IMR-90 (cell line): ENCODE measurements at regions not wholly inside any gene's neighbourhood (a gene's known extent, or its start where the extent isn't known, plus 50 kb on each side); places are given as distances from the start of the nearest gene placed in this dataset.
A peak's percentile ranks its signal among the peaks of the same experiment; 100 is the strongest.

ENCODE experiments used
- ATAC-seq: fragments of 200-7000 bp; cut with Tn5 transposase; 2 replicates; pipeline ENCODE4 v1.9.1; 2020; ENCODE audit warnings: low read depth, mild to moderate bottlenecking, moderate library complexity
- BruUV-seq: library from RNA; stranded (reverse); fragments of 400-500 nt; replicated peaks from 2 replicates; lab custom pipeline; 2021; lab: Mats Ljungman, UMichigan
- CTCF ChIA-PET: fragments of 300-600 bp; formaldehyde crosslinking; extraction: SDS; loops from one replicate; lab custom pipeline; 2021; ENCODE audit warnings: antibody characterized with exemption; lab: Yijun Ruan, JAX
- POLR2A ChIA-PET: fragments of 300-600 bp; sonication (Branson Sonifier 250); formaldehyde crosslinking; loops from one replicate; lab custom pipeline; 2022; ENCODE audit warnings: antibody characterized with exemption; ENCODE audit not compliant: unreplicated experiment; lab: Charles Lee
- DNase-seq: peaks from one replicate; pipeline ENCODE4 v3.0.0; 2013
- H2AFZ ChIP-seq: replicated peaks from 2 replicates; pipeline ENCODE3; 2013; ENCODE audit warnings: low read length, mild to moderate bottlenecking; ENCODE audit not compliant: poor library complexity
- H2AK5ac ChIP-seq: 2 replicates; pipeline ENCODE4 v1.6.1; 2013; ENCODE audit warnings: low read depth, low read length, inconsistent platforms
- H2AK9ac ChIP-seq: replicated peaks from 2 replicates; pipeline ENCODE3; 2013; ENCODE audit warnings: mild to moderate bottlenecking, low read depth, low read length, moderate library complexity; ENCODE audit not compliant: poor library complexity
- H2BK120ac ChIP-seq: 2 replicates; pipeline ENCODE4 v1.6.1; 2013; ENCODE audit warnings: low read depth, low read length, inconsistent platforms
- H2BK15ac ChIP-seq: 3 replicates; pipeline ENCODE4 v1.6.1; 2013; ENCODE audit warnings: low read depth, low read length, inconsistent platforms
- H2BK20ac ChIP-seq: 2 replicates; pipeline ENCODE4 v1.6.1; 2013; ENCODE audit warnings: low read depth, mild to moderate bottlenecking, inconsistent platforms, low read length, moderate library complexity
- H2BK5ac ChIP-seq: 2 replicates; pipeline ENCODE4 v1.6.1; 2013; ENCODE audit warnings: mild to moderate bottlenecking, low read depth, low read length, inconsistent platforms; ENCODE audit not compliant: poor library complexity, severe bottlenecking
- H3K14ac ChIP-seq: replicated peaks from 2 replicates; pipeline ENCODE4 v1.6.1; 2013; ENCODE audit warnings: low read depth, low read length, inconsistent platforms
- H3K18ac ChIP-seq: 2 replicates; pipeline ENCODE4 v1.6.1; 2013; ENCODE audit warnings: low read depth, low read length, control low read depth
- H3K23ac ChIP-seq: 2 replicates; pipeline ENCODE4 v1.6.1; 2013; ENCODE audit warnings: low read depth, low read length, inconsistent platforms
- H3K27ac ChIP-seq: 2 replicates; pipeline ENCODE4 v1.5.1; 2013; ENCODE audit warnings: mild to moderate bottlenecking, control low read depth, low read length; ENCODE audit not compliant: insufficient read depth
- H3K27me3 ChIP-seq: 2 replicates; pipeline ENCODE4 v1.6.1; 2013; ENCODE audit warnings: low read length; ENCODE audit not compliant: control insufficient read depth, insufficient read depth
- H3K36me3 ChIP-seq: 2 replicates; pipeline ENCODE4 v1.6.1; 2013; ENCODE audit warnings: low read length, mixed read lengths; ENCODE audit not compliant: control insufficient read depth, insufficient read depth
- H3K4ac ChIP-seq: 2 replicates; pipeline ENCODE4 v1.6.1; 2013; ENCODE audit warnings: low read depth, low read length, inconsistent platforms
- H3K4me1 ChIP-seq: 2 replicates; pipeline ENCODE4 v1.6.1; 2013; ENCODE audit warnings: low read length, mixed read lengths; ENCODE audit not compliant: control insufficient read depth, insufficient read depth
- H3K4me2 ChIP-seq: 2 replicates; pipeline ENCODE4 v1.6.1; 2013; ENCODE audit warnings: low read depth, mild to moderate bottlenecking, control low read depth, low read length, moderate library complexity
- H3K4me3 ChIP-seq: 2 replicates; pipeline ENCODE4 v1.5.1; 2013; ENCODE audit warnings: low read depth, mild to moderate bottlenecking, control low read depth, low read length, moderate library complexity; ENCODE audit not compliant: insufficient read depth
- H3K56ac ChIP-seq: 2 replicates; pipeline ENCODE4 v1.6.1; 2013; ENCODE audit warnings: low read length, inconsistent platforms; ENCODE audit not compliant: insufficient read depth; ENCODE audit errors: extremely low read depth
- H3K79me1 ChIP-seq, 2 experiments: 2 replicates each; pipeline ENCODE4 v1.6.1; 2013; ENCODE audit warnings: low read length in 2 of 2, inconsistent platforms in 1 of 2, low read depth in 1 of 2
- H3K9ac ChIP-seq: 2 replicates; pipeline ENCODE4 v1.6.1; 2013; ENCODE audit warnings: low read depth, low read length, control low read depth
- H3K9me1 ChIP-seq: 2 replicates; pipeline ENCODE4 v1.6.1; 2013; ENCODE audit warnings: low read length, inconsistent platforms; ENCODE audit not compliant: insufficient read depth
- H3K9me3 ChIP-seq: 2 replicates; pipeline ENCODE4 v1.6.1; 2013; ENCODE audit warnings: low read length; ENCODE audit not compliant: control insufficient read depth, insufficient read depth
- H4K20me1 ChIP-seq: 2 replicates; pipeline ENCODE4 v1.6.1; 2013; ENCODE audit warnings: low read length, inconsistent platforms; ENCODE audit not compliant: insufficient read depth
- H4K5ac ChIP-seq: 2 replicates; pipeline ENCODE4 v1.6.1; 2013; ENCODE audit warnings: mild to moderate bottlenecking, low read depth, low read length, control low read depth
- H4K8ac ChIP-seq, 2 experiments: 2 replicates each; pipeline ENCODE4 v1.6.1; 2013; ENCODE audit warnings: low read depth in 2 of 2, low read length in 2 of 2, control low read depth in 1 of 2, inconsistent platforms in 1 of 2
- H4K91ac ChIP-seq: 2 replicates; pipeline ENCODE4 v1.6.1; 2013; ENCODE audit warnings: low read depth, low read length, inconsistent platforms; ENCODE audit not compliant: insufficient read depth
- BHLHE40 ChIP-seq: fragments of 150-350 bp; IDR thresholded peaks from 2 replicates; pipeline ENCODE4 v1.6.1; 2016; ENCODE audit warnings: mild to moderate bottlenecking, low read depth, low read length
- CHD1 ChIP-seq: IDR thresholded peaks from 2 replicates; pipeline ENCODE4 v1.6.1; 2012; ENCODE audit warnings: low read depth, low read length, improper control_type of control experiment
- CTCF ChIP-seq: conservative IDR thresholded peaks from 2 replicates; pipeline ENCODE4 v1.5.1; 2012; ENCODE audit warnings: mild to moderate bottlenecking, low read depth, low read length, improper control_type of control experiment
- ELK1 ChIP-seq: fragments of 150-350 bp; IDR thresholded peaks from 2 replicates; pipeline ENCODE4 v1.6.1; 2016; ENCODE audit warnings: low read depth, mild to moderate bottlenecking, low read length, moderate library complexity, borderline replicate concordance
- FOS ChIP-seq: fragments of 150-350 bp; IDR thresholded peaks from 2 replicates; pipeline ENCODE4 v1.6.1; 2016; ENCODE audit warnings: low read depth, low read length
- MAFK ChIP-seq: IDR thresholded peaks from 2 replicates; pipeline ENCODE4 v1.6.1; 2012; ENCODE audit warnings: low read depth, low read length, improper control_type of control experiment
- MAZ ChIP-seq: IDR thresholded peaks from 2 replicates; pipeline ENCODE4 v1.6.1; 2012; ENCODE audit warnings: low read depth, mild to moderate bottlenecking, low read length, improper control_type of control experiment, moderate library complexity, borderline replicate concordance
- MXI1 ChIP-seq: IDR thresholded peaks from 2 replicates; pipeline ENCODE4 v1.6.1; 2012; ENCODE audit warnings: low read depth, mild to moderate bottlenecking, low read length, moderate library complexity, borderline replicate concordance
- NFE2L2 ChIP-seq: fragments of 150-350 bp; IDR thresholded peaks from 2 replicates; pipeline ENCODE4 v1.6.1; 2016; ENCODE audit warnings: low read depth, mild to moderate bottlenecking, low read length
- POLR2A ChIP-seq: IDR thresholded peaks from 2 replicates; pipeline ENCODE4 v1.6.1; 2012; ENCODE audit warnings: mild to moderate bottlenecking, low read depth, low read length
- RAD21 ChIP-seq: IDR thresholded peaks from 2 replicates; pipeline ENCODE4 v1.6.1; 2012; ENCODE audit warnings: low read length, improper control_type of control experiment
- RCOR1 ChIP-seq: IDR thresholded peaks from 2 replicates; pipeline ENCODE4 v1.6.1; 2012; ENCODE audit warnings: mild to moderate bottlenecking, low read length, improper control_type of control experiment; ENCODE audit not compliant: insufficient replicate concordance
- RFX5 ChIP-seq: IDR thresholded peaks from 2 replicates; pipeline ENCODE4 v1.8.0; 2012; ENCODE audit warnings: low read depth, mild to moderate bottlenecking, low read length, moderate library complexity
- SMC3 ChIP-seq: fragments of 150-350 bp; IDR thresholded peaks from 2 replicates; pipeline ENCODE4 v1.6.1; 2016; ENCODE audit warnings: low read depth, mild to moderate bottlenecking, antibody characterized with exemption, low read length, moderate library complexity
- USF2 ChIP-seq: fragments of 150-350 bp; IDR thresholded peaks from 2 replicates; pipeline ENCODE4 v1.6.1; 2017; ENCODE audit warnings: mild to moderate bottlenecking, antibody characterized with exemption, low read length, low read depth
- WGBS, 2 experiments: methylation state at CpG; one replicate each; pipeline versions ENCODE4 v1.1.5 to v1.1.7; 2013; ENCODE audit warnings: missing lambda C conversion rate in 2 of 2; ENCODE audit not compliant: insufficient read length in 1 of 2; ENCODE audit errors: extremely low coverage in 2 of 2; 5-methylcytosine and 5-hydroxymethylcytosine counted together
- dilution Hi-C: fragments of 300-500 bp; cut with HindIII; formaldehyde crosslinking; loops from one replicate; pipeline ENCODE4 v1.14.3; 2018; ENCODE audit warnings: low sequenced_read_pairs; ENCODE audit not compliant: unreplicated experiment
- in situ Hi-C: fragments of 300-500 bp; cut with MboI; formaldehyde crosslinking; loops from 3 replicates; pipeline ENCODE4 v1.14.3; 2019; ENCODE audit warnings: low sequenced_read_pairs, inconsistent platforms, mixed read lengths
- intact Hi-C: fragments of 100-400 bp; cut with micrococcal nuclease; formaldehyde crosslinking; loops from 2 replicates; pipeline ENCODE4 v1.10.0; 2022

- intact Hi-C loops: no loop called here
Measured at GRCh38 chr1:198934426-198934825, 295.6 kb downstream of the PTPRC start.

More at GRCh38 chr1:198934426-198934825, 295.6 kb downstream of the PTPRC start:
- Histone ChIP-seq H3K4me1 (peaks cover 5% of the 10 kb centered on the region; the same call in 1 of the 2 replicates), H2BK5ac (peak overlapping the region; percentile 92), H3K4ac (no peak overlapping the region), H3K27ac (peak overlapping the region; percentile 98), H4K8ac (peak overlapping the region in 1 of 2 experiments; percentile 77; a peak in 1 of 4 replicates), H3K36me3 (no peaks in the 10 kb centered on the region), H4K20me1 (peaks cover 10% of the 10 kb centered on the region; the same call in 1 of the 2 replicates), H3K27me3 (no peaks in the 10 kb centered on the region), H3K9me3 (no peaks in the 10 kb centered on the region), H3K23ac (peak overlapping the region; percentile 8; the same call in 1 of the 2 replicates), H2AFZ (no peak overlapping the region), H3K9ac (0 out of 2 replicates have a peak overlapping the region, but pooled peaks have one; percentile 42), H3K18ac (no peak overlapping the region; the same call in 1 of the 2 replicates), H4K91ac (no peak overlapping the region), H2BK20ac (no peak overlapping the region), H2BK15ac (no peak overlapping the region; the same call in 2 of the 3 replicates), H3K56ac (peak overlapping the region; percentile 73; the same call in 1 of the 2 replicates), H2AK5ac (no peak overlapping the region), H3K9me1 (no peaks in the 10 kb centered on the region), H3K79me1 (peaks cover 5 to 13% of the 10 kb centered on the region in 2 experiments; a peak in 3 of 4 replicates), H3K4me3 (peak overlapping the region; percentile 89), H3K4me2 (peak overlapping the region; percentile 90), H4K5ac (no peak overlapping the region), H2BK120ac (peak overlapping the region; percentile 52; the same call in 1 of the 2 replicates), H2AK9ac (no peak overlapping the region), H3K14ac (no peak overlapping the region)
- WGBS, 2 experiments: no CpG with 5 or more reads among the region's 2 CpGs
- POLR2A ChIA-PET: no interaction called here
- no TSS peak for BruUV-seq
- TF ChIP-seq CTCF (no peak), RAD21 (no peak), RCOR1 (no peak), RFX5 (no peak), BHLHE40 (no peak), MAZ (no peak), MAFK (no peak), NFE2L2 (no peak), ELK1 (no peak), POLR2A (no peak), USF2 (no peak), FOS (no peak), CHD1 (no peak), MXI1 (no peak), SMC3 (no peak)
- CTCF ChIA-PET: interaction anchor here (0.8 kb wide), 1 partner anchor 179 kb away, joined by 3 read pairs; no protein-coding TSS in a partner anchor
- no peak for DNase-seq
- dilution Hi-C loops (no loop called here), in situ Hi-C loops (no loop called here)
- no peak for ATAC-seq
